ENCODE measurements at regions not wholly inside any gene's neighbourhood (a gene's known extent, or its start where the extent isn't known, plus 50 kb on each side); places are given as distances from the start of the nearest gene placed in this dataset.

GRCh38 chr12:127670294-127670693, 596.7 kb upstream of the TMEM132C start:
- no peak for DNase-seq (ENCODE audit: low spot score)
- no peak for TF ChIP-seq CTCF (IDR thresholded peaks at IDR 0.05)
- no peak overlapping the region for H3K4me3 ChIP-seq
- H3K27ac ChIP-seq = no peak overlapping the region

GRCh38 chr12:127670796-127671195, 596.2 kb upstream of the TMEM132C start:
- no peak for TF ChIP-seq CTCF (IDR thresholded peaks at IDR 0.05)
- Histone ChIP-seq H3K27ac (no peak overlapping the region), H3K4me3 (no peak overlapping the region)
- DNase-seq (ENCODE audit: low spot score) = no peak

- DNase-seq (ENCODE audit: low spot score) = no peak
- no peak overlapping the region for H3K27ac ChIP-seq
- TF ChIP-seq CTCF (IDR thresholded peaks at IDR 0.05) = no peak
- H3K4me3 ChIP-seq = no peak overlapping the region
These were observed 591.0 kb upstream of the TMEM132C start for GRCh38 chr12:127675936-127676335.

GRCh38 chr12:127677537-127678131, 589.3 kb upstream of the TMEM132C start:
- no peak for DNase-seq (ENCODE audit: low spot score)
- peak; percentile 63 for TF ChIP-seq CTCF (IDR thresholded peaks at IDR 0.05)
- Histone ChIP-seq H3K27ac (no peak overlapping the region), H3K4me3 (no peak overlapping the region)

GRCh38 chr12:127678945-127679344, 588.0 kb upstream of the TMEM132C start:
- TF ChIP-seq CTCF (IDR thresholded peaks at IDR 0.05) = no peak
- H3K4me3 ChIP-seq = no peak overlapping the region
- no peak overlapping the region for H3K27ac ChIP-seq
- DNase-seq (ENCODE audit: low spot score) = no peak

GRCh38 chr12:127680516-127680915, 586.5 kb upstream of the TMEM132C start:
- no peak for TF ChIP-seq CTCF (IDR thresholded peaks at IDR 0.05)
- DNase-seq (ENCODE audit: low spot score) = no peak
- Histone ChIP-seq H3K4me3 (no peak overlapping the region), H3K27ac (no peak overlapping the region)

- DNase-seq (ENCODE audit: low spot score) = no peak
- TF ChIP-seq CTCF (IDR thresholded peaks at IDR 0.05) = no peak
- Histone ChIP-seq H3K4me3 (no peak overlapping the region), H3K27ac (no peak overlapping the region)
These were observed 585.7 kb upstream of the TMEM132C start for GRCh38 chr12:127681151-127681754.

Measured in coronary artery (tissue), 2 donors.